Loucy (cell line): ENCODE measurements at regions not wholly inside any gene's neighbourhood (a gene's known extent, or its start where the extent isn't known, plus 50 kb on each side); places are given as distances from the start of the nearest gene placed in this dataset.

Experiments
- CTCF ChIP-seq: fragments of 200-600 bp; sonication (generic); conservative IDR thresholded peaks from 2 replicates; pipeline ENCODE4 v1.5.1; 2014; ENCODE audit warnings: mild to moderate bottlenecking, antibody characterized with exemption, low read length
- EZH2phosphoT487 ChIP-seq: fragments of 200-600 bp; IDR thresholded peaks from 2 replicates; pipeline ENCODE4 v1.6.1; 2018; ENCODE audit warnings: antibody characterized with exemption, mild to moderate bottlenecking, moderate library complexity, borderline replicate concordance

GRCh38 chr11:86737737-86738136, 62.6 kb upstream of the PRSS23 start:
- TF ChIP-seq CTCF (no peak), EZH2phosphoT487 (no peak)
